Stomach (tissue), 4 donors: ENCODE measurements at regions not wholly inside any gene's neighbourhood (a gene's known extent, or its start where the extent isn't known, plus 50 kb on each side); places are given as distances from the start of the nearest gene placed in this dataset.

ENCODE experiments used
- CTCF ChIP-seq, 7 experiments: fragments of 450-650 bp in 4 of 7; fragments of 200-600 bp in 3 of 7; sonication (generic) in 3 of 7; IDR thresholded peaks; one replicate each; pipeline ENCODE4 v1.5.1; 2016 to 2019; ENCODE audit warnings: antibody characterized with exemption in 7 of 7, control low read depth in 2 of 7, mild to moderate bottlenecking in 1 of 7
- POLR2AphosphoS5 ChIP-seq, 3 donors: sonication (generic); formaldehyde crosslinking; IDR thresholded peaks; one replicate each; pipeline ENCODE4 v1.6.1; 2016; ENCODE audit warnings: antibody characterized with exemption in 3 of 3

GRCh38 chr14:76313303-76313702 lies 62.6 kb upstream of the ESRRB start:
- TF ChIP-seq CTCF (IDR thresholded peaks at IDR 0.05) (no peak), POLR2AphosphoS5 (IDR thresholded peaks at IDR 0.05) (no peak)
